ENCODE measurements at regions not wholly inside any gene's neighbourhood (a gene's known extent, or its start where the extent isn't known, plus 50 kb on each side); places are given as distances from the start of the nearest gene placed in this dataset.

DNA sequence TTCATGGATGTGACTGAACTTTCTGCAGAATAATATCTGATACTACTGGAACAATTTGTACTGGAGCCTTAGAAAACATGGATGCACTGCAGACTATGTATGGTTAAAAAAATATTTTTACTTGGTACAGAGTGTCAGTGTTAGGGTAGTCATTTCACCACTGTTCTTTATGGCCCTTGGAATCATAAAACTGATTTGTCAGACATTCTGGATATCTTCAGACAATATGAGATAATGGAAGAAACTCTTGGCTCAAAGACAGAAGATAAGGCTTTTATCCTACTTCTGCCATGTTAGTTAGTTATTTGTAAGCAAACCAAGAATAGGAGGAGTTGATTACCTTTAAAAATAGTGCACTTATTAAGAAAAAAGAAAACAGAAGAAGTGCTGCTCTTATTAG lies 209.4 kb downstream of the LRIG3 start:
- H3K9me2 ChIP-seq (replicated peaks; ENCODE audit: control insufficient read depth, low read length): no peaks in the 10 kb centered on the region

DNA sequence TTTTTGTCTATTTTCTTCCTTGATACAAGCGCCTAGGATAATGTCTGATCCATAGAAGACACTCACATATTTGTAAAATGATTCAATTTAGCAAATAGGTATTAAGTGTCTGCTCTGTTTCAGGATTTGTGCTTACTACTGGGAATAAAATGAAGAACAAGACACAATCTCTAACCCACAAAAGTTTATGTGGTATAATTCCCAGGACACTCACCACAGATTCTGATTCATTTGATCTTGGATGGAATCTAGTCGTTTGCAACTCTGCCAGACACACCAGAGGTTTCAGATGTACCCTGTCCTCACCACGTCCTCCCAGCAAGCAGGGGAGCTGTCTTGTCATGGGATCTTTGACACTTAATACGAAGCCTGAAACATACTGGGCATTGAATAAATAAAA lies 208.3 kb downstream of the LRIG3 start:
- H3K79me2 ChIP-seq (ENCODE audit: control insufficient read depth, low read length): no peaks in the 10 kb centered on the region
- no peak overlapping the region for H3K4me2 ChIP-seq (ENCODE audit: low read length)
- no peak overlapping the region for H3K27ac ChIP-seq (ENCODE audit: low read depth, low read length)
- no peaks in the 10 kb centered on the region for H4K20me1 ChIP-seq (ENCODE audit: control insufficient read depth, insufficient read depth, low read depth, low read length)
- H3K9me2 ChIP-seq (replicated peaks; ENCODE audit: control insufficient read depth, low read length): no peaks in the 10 kb centered on the region
- no peaks in the 10 kb centered on the region for H3K36me3 ChIP-seq (ENCODE audit: control insufficient read depth, low read length)
- H3K4me3 ChIP-seq (ENCODE audit: low read length): no peak overlapping the region
- TF ChIP-seq EZH2phosphoT487 (IDR thresholded peaks at IDR 0.05; ENCODE audit: borderline replicate concordance, low read length) (no peak), CTCF (IDR thresholded peaks at IDR 0.05; ENCODE audit: low read depth, low read length, poor library complexity, severe bottlenecking) (no peak)
- no peaks in the 10 kb centered on the region for H3K27me3 ChIP-seq (ENCODE audit: control insufficient read depth, low read length)
- H3F3A ChIP-seq (ENCODE audit: control insufficient read depth, insufficient read depth): no peaks in the 10 kb centered on the region
- no peaks in the 10 kb centered on the region; the same call in 1 of the 2 replicates for H3K9me3 ChIP-seq (ENCODE audit: control insufficient read depth, insufficient read depth, low read length)
- no peaks in the 10 kb centered on the region for H3K4me1 ChIP-seq (ENCODE audit: control insufficient read depth, low read length)

More for the DNA sequence above, 209.4 kb downstream of the LRIG3 start:
- Histone ChIP-seq H3F3A (ENCODE audit: control insufficient read depth, insufficient read depth) (no peaks in the 10 kb centered on the region), H3K9me3 (ENCODE audit: control insufficient read depth, insufficient read depth, low read length) (no peaks in the 10 kb centered on the region; the same call in 1 of the 2 replicates), H3K27ac (ENCODE audit: low read depth, low read length) (no peak overlapping the region), H3K79me2 (ENCODE audit: control insufficient read depth, low read length) (no peaks in the 10 kb centered on the region), H3K4me2 (ENCODE audit: low read length) (no peak overlapping the region), H3K4me3 (ENCODE audit: low read length) (no peak overlapping the region), H3K27me3 (ENCODE audit: control insufficient read depth, low read length) (no peaks in the 10 kb centered on the region), H3K4me1 (ENCODE audit: control insufficient read depth, low read length) (no peaks in the 10 kb centered on the region), H3K36me3 (ENCODE audit: control insufficient read depth, low read length) (no peaks in the 10 kb centered on the region), H4K20me1 (ENCODE audit: control insufficient read depth, insufficient read depth, low read depth, low read length) (no peaks in the 10 kb centered on the region)
- TF ChIP-seq EZH2phosphoT487 (IDR thresholded peaks at IDR 0.05; ENCODE audit: borderline replicate concordance, low read length) (no peak), CTCF (IDR thresholded peaks at IDR 0.05; ENCODE audit: low read depth, low read length, poor library complexity, severe bottlenecking) (no peak)

DNA sequence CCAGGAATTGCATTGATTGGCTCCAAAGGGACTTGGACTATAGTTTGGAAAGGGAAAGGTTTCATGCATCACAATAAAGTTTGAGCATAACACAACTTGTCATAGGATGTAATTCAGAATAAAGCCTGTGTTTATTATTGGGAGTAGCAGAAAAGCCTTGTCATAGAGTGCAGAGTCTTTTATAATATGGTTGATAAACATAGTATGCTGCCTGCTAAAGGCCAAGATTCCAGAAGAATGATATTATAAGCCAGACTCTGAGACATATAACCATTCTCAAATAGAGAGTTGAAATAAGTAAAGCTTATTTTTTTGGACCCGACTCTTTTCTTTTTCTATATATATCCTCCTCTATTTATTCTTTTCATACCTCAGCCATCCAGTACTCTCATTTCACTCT lies 207.3 kb downstream of the LRIG3 start:
- no peak overlapping the region for H3K4me3 ChIP-seq (ENCODE audit: low read length)
- no peaks in the 10 kb centered on the region; the same call in 1 of the 2 replicates for H3K9me3 ChIP-seq (ENCODE audit: control insufficient read depth, insufficient read depth, low read length)
- H3K4me1 ChIP-seq (ENCODE audit: control insufficient read depth, low read length): no peaks in the 10 kb centered on the region
- no peaks in the 10 kb centered on the region for H4K20me1 ChIP-seq (ENCODE audit: control insufficient read depth, insufficient read depth, low read depth, low read length)
- H3K36me3 ChIP-seq (ENCODE audit: control insufficient read depth, low read length): no peaks in the 10 kb centered on the region
- H3K79me2 ChIP-seq (ENCODE audit: control insufficient read depth, low read length): no peaks in the 10 kb centered on the region
- no peak overlapping the region for H3K27ac ChIP-seq (ENCODE audit: low read depth, low read length)
- H3K9me2 ChIP-seq (replicated peaks; ENCODE audit: control insufficient read depth, low read length): no peaks in the 10 kb centered on the region
- no peak for TF ChIP-seq CTCF (IDR thresholded peaks at IDR 0.05; ENCODE audit: low read depth, low read length, poor library complexity, severe bottlenecking)
- TF ChIP-seq EZH2phosphoT487 (IDR thresholded peaks at IDR 0.05; ENCODE audit: borderline replicate concordance, low read length): no peak
- no peaks in the 10 kb centered on the region for H3F3A ChIP-seq (ENCODE audit: control insufficient read depth, insufficient read depth)
- H3K27me3 ChIP-seq (ENCODE audit: control insufficient read depth, low read length): no peaks in the 10 kb centered on the region
- H3K4me2 ChIP-seq (ENCODE audit: low read length): no peak overlapping the region

Measured in DOHH2 (cell line).